Frontal cortex (tissue), 3 donors: ENCODE measurements at regions not wholly inside any gene's neighbourhood (a gene's known extent, or its start where the extent isn't known, plus 50 kb on each side); places are given as distances from the start of the nearest gene placed in this dataset.
A peak's percentile ranks its signal among the peaks of the same experiment; 100 is the strongest.
"Not testable (repeated sequence)": the region's sequence is repeated elsewhere in the genome, so short reads cannot be mapped to it uniquely, and the experiment has no call there.

Source experiments
- DNase-seq, 2 donors: peaks; one replicate each; pipeline ENCODE4 v3.0.0; 2012; ENCODE audit warnings: low spot score in 2 of 2
- FAIRE-seq: peaks from 2 replicates; lab custom pipeline; 2012; peaks lifted over from hg19 to GRCh38; lab: Jason Lieb, UNC
- donor health status: control.
- donor health status: control.
- donor health status: control.

DNA sequence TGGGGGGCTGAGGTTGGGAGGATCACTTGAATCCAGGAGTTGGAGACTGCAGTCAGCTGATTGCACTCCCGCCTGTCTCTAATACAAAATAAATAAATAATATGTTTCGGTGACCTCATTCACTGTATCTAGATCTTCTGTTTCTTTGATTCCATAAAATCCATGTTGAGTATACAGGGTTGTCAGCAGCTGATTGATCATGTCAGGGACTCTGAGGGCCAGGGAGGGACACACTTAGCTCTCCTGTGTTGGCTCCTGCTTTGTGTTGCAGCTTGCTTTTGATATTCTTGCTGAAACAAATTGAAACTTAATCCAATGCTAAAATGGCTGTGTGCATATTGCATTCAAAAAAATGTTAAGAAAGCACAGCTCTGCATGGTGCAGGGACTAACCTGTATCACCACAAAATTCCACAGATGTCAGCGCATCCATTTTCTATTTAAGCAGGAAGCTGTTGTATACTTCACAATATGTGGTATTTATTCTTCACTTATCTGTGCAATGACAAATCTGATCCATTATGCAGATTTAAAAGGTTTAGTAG, 454.5 kb downstream of the CDH11 start:
- DNase-seq (no peak), FAIRE-seq (no peak)

DNA sequence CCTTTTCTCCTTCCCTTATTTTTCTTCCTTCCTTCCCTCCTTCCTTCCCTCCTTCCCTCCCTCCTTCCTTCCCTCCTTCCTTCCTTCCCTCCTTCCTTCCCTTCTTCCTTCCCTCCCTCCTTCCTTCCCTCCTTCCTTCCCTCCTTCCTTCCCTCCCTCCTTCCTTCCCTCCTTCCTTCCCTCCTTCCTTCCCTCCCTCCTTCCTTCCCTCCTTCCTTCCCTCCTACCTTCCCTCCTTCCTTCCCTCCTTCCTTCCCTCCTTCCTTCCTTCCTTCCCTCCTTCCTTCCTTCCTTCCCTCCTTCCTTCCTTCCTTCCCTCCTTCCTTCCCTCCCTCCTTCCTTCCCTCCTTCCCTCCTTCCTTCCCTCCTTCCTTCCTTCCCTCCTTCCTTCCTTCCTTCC, 459.6 kb downstream of the CDH11 start:
- FAIRE-seq, DNase-seq: not testable (repeated sequence)

DNA sequence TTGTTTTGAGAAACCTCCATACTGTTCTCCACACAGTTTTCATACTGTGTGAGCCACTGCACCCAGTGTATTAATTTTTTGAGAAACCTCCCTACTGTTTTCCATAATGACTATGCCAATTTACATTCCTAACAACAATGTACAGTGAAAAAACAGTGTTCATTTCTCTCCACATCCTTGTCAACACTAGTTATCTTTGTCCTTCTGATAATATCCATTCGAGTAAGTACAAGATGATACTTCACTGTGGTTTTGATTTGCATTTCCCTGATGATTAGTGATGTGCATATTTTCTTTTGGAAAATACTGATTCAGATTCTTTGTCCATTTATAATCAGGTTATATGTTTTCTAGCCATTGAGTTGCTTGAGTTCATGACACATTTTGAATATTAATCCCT, 462.0 kb downstream of the CDH11 start:
- FAIRE-seq = no peak

DNA sequence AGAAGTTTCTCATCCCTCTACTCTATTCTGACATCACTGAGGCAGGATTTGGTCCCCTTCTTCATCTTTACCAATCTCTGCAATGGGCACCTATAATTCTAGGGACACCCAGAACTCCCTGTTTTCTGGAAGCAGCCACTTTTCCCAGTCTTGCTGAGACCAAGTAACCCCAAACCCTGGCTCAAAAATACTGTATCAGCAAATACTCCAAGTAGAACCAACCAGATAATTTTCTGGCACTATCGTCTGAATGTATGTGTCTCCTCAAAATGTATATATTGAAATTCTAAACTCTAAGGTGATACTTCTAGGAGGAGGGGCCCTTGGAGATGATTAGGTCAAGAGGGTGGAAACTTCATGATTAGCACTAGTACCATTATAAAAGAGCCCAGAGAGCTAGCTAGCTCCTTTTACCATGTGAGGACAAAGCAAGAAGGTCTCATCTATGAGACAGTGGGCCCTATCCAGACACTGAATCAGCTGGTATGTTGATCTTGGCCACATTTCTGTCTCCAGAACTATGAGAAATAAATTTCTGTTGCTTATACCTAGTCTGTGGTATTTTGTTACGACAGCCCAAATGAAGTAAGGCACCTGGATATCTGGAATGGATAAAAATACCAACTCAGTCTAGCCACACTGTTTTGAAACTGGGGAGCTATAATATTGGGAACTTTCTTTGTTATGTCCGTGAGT, 464.4 kb downstream of the CDH11 start:
- DNase-seq (no peak), FAIRE-seq (no peak)

More for the DNA sequence above, 462.0 kb downstream of the CDH11 start:
- DNase-seq = no peak

DNA sequence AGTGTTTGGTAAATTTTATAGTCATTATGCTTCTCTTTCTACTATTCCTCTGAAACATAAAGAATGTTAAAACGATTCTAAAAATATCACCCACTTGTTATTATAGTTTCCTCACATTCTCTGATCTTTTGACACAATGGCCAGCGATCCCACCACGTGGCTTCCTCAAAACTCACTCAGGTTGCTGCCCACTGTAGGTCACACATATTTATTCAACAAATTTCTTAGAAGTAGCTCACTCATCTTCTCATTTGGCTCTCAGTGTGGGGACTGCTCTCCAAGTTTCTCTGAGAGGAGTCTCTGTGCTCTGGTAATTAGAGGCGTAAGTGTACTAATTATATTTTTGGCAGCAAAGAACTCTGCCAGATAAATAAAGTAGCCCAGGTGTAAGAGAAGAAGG, 465.4 kb downstream of the CDH11 start:
- FAIRE-seq (no peak), DNase-seq (peak in 1 of 2 donors; percentile 6)

DNA sequence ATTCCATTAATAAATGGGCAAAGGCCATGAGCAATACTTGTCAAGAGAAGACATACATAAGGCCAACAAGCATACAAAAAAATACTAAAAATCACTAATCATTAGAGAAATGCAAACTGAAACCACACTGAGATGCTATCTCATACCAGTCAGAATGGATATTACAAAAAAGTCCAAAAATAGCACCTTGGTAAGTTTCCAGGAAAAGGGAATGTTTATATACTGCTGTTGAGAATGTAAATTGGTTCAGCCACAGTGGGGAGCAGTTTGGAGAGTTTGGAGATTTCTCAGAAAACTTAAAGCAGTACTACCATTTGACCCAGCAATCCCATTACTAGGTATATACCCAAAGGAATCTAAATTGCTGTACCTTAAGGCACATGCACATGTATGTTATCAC, 467.7 kb downstream of the CDH11 start:
- DNase-seq = no peak
- FAIRE-seq = no peak

DNA sequence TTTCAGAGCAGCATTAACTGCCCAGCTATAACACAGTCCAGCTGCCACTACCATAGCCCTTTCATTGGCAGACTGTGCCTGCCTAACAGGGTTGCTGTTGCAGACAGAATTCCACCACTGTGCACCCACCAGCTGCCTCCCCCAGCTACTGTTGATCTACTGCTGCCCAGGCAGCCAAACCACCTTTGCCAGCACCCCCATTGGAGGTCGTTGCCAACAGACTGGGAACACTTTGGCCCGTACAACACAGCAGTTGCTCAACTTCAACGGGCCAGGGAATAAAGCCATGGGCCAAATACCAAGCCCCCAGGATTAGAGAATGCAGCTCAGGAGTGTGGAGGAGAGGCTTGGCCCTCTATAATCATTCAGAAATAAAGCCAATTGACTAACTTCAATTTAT, 473.6 kb downstream of the CDH11 start:
- DNase-seq (no peak), FAIRE-seq (no peak)

DNA sequence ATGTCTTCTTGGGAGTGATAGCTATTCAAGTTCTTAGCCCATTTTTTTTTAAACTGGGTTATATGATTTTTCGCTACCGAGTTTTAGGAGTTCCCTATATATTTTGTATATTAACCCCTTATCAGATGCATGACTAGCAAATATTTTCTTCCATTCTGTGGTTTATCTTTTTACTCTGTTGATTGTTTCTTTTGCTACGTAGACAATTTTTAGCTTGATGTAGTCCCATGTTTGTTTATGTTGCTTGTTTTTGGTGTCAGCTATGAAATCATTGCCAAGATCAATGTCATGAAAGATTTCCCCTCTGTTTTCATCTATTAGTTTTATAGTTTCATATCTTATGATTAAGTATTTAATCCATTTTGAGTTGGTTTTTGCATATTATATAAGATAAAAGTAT, 480.5 kb downstream of the CDH11 start:
- no peak for FAIRE-seq
- DNase-seq = no peak

DNA sequence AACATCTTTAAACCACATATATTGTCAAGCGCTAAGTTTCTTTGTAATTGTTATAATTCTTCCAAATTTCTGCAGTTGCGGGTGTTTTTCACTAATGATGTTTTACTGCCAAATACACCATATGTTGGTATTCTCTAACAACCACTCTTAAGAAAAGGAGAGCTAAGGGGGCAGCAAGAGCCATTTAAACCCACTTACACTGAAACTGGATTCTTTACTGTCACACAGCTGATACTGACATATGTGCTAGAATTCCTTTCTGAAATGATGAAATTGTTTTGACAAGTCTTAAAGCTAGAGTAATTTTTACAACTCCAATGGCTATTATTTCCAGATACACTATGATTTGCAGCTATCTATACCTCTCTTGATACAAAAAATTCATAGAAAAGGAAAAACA, 483.1 kb downstream of the CDH11 start:
- DNase-seq (no peak), FAIRE-seq (no peak)

DNA sequence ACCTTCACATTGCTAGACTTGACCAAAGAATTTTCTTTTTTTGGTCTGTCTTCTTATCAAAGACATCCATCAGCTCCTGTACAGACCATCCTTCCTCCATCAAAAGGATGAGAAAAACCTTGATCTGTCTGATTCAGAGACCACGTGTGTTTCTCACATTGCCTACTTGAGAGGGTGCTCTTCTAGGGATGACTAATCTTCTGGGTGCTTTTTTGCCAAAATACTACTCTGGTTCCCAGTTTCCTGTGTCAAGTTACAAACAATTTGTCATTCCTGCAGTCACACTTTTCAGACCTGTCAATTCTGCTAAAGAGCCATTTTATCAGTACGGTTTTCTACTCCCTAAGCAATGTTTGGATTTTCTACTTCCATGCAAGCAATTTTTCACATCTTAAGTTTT, 492.2 kb downstream of the CDH11 start:
- DNase-seq (no peak), FAIRE-seq (no peak)

DNA sequence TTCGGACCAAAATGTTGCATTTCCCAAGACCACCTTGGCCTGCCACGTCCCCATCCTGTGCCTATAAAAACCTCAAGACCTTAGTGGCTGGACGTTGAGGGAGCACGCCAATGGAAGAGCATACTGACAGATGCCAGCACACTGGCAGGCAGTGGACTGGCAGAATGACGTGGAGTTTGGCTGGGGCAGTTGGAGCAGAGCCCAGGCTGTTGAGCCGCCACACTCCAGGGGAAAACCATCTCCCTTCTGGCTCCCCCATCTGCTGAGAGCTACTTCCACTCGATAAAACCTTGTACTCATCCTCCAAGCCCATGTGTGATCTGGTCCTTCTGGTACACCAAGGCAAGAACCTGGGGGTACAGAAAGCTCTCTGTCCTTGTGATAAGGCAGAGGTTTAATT, 494.1 kb downstream of the CDH11 start:
- DNase-seq (no peak), FAIRE-seq (no peak)

DNA sequence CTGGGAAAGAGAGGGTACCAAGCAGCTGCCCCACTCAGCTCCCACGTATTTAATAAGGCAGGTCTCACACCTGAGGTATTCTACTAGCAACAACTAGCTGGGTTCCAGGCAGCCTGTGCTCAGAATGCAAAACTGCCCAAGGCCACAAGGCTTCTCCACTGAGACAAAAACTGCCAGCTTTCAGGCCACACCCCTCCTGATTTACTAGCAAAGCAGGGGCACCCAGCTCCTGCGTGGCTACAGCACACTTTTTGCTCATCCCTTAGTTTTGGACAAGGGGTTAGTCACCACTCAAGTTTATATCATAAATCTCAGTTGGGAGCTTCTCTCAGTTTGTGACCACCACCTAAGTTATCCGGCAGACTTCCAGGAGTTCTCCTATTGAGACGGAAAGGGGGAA, 494.6 kb downstream of the CDH11 start:
- FAIRE-seq = no peak
- no peak for DNase-seq

DNA sequence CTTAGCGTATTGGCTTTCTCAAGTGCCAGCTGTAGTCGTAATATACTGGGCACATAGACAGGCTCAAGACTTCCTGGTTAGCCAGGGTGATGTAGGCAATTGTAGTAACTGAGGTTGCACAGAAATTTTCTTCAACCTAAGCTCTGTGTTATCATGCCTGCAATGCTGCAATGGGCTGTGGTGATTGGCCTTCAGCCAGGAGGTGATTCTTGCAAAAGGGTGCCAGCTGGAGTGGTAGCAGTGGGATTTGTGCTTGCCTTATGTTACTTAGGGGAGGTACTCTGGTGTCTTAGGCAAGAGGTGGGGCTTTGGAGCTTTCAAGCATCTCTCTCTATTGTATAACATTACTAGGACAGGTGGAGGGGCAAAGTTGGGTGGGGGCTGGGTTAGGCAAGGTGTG, 495.1 kb downstream of the CDH11 start:
- DNase-seq (no peak), FAIRE-seq (no peak)

DNA sequence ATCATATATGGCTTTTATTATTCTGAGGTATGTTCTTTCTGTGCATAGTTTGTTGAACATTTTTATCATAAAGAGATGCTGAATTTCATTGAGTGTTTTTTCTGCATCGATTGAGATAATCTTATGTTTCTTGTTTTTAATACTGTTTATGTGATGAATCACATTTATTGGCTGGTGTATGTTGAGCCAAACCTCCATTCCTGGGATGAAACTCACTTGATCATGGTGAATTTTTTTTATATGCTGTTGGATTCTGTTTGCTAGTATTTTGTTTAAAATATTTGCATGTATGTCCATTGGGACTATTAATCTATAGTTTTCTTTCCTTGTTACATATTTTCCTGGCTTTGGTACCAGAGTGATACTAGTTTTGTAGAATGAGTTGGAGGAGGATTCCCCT, 500.2 kb downstream of the CDH11 start:
- no peak for DNase-seq
- no peak for FAIRE-seq

DNA sequence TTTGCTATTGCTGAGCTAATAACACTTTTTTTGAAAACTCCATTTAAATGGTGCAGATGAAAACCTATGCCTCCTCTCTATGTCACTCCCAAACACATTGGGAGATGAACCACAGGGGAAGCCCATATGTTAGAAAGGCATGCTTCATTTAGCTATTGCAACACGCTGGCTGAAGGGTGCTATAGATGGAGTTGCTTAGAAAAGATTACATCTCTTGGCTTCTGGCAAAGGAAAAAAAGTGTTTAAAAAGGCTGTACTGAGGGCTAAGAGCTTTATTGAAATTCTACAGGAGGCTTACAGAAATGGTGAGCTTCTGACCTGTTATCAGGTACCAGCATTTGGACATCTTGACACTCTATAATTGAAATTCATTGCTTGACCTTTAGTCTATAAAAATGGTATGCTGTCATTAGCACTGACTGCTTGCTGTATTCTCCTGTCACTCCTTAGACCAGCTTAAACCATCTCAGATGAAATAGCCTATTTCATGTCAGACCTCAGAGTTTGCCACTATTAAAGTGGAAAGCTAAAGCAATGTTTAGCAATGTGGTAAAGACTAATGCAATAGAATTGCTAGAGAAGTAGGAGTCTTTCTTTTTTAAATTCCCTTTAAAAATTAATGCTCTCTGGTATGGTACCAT, 503.9 kb downstream of the CDH11 start:
- FAIRE-seq = no peak
- DNase-seq = no peak

DNA sequence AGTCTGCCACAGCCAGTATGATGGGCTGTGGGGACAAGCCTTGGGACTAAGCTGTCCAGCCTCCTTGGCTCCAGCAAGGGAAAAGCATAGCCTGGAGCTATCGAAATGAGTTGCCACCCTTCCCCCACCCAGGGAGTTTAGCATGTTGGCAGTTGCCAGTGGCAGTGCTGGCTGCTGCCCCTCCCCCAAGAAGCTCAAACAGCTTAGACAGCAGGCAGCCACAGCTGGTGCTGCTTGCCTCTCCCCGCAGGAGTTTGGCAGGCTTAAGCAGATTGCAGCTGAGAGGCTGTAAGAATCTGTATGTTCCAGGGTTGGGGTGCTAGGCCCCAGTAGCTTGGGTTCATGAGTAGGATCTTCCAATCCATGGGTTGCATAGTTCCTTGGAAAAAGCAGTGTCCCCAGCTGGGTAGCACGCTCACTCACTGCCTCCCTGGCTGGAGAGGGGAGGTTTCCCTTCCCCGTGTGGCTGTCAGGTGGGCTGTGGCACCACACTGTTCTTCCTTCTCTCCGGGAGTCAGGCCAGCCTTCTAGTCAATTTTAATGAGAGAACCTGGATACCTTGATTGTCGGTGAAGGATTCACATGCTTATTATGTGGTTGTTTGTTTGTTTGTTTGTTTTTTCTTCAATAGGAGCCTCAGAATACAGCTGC, 506.1 kb downstream of the CDH11 start:
- DNase-seq = no peak
- FAIRE-seq = no peak

DNA sequence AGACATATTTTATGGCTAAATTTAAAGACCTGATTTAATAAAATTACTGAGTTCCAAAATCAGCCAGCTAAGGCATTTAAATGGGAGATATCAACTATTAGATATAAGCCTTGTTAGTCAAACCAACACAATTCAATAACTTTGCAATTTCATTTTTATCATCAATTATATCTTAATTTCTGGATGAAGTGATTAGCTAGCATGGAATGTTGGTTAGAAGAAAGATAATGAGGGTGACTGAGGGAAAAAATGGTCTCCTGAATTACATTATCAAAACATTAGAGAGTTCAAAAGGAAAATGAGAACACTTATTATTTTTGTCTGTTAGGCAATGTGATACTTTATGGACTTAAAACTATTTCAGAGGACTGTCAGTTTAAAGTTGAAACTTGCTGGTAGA, 525.7 kb downstream of the CDH11 start:
- DNase-seq (no peak), FAIRE-seq (no peak)

DNA sequence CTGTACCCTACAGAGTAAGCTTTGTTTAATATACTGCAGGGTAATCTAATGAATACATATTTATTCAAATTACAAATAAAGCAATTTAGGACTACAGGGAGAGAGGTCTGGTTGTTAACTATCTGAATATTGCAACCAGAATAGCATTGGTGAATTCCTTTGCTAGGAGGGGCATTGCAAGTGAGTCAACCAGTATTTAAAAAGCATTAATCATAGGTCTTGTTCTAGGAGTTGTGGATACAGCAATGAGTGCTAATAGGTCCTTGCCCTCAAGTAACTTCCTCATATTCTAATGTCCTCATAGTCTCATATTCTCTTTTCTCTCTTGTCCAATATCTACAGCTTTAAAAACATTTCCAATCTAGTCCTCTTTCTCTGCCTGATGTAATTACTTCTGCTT, 531.4 kb downstream of the CDH11 start:
- no peak for DNase-seq
- no peak for FAIRE-seq

DNA sequence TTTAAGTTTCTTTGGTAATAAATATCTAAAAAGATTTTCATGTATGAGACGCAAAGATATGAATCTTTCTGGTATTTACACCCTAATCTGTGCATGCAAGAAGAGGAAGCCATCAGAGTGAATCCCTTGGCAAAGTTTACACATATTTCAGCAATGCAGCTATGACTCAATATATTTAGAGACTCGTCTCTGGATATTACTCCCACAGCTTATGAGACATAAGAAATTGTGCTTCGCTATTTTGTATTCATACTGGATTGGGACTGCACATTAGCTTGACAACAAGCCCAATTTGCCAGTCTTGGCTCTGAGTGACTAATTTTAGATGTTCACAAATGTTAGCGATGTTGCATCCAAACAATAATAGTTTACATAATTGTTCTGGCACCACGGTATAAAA, 532.0 kb downstream of the CDH11 start:
- no peak for FAIRE-seq
- DNase-seq = no peak

DNA sequence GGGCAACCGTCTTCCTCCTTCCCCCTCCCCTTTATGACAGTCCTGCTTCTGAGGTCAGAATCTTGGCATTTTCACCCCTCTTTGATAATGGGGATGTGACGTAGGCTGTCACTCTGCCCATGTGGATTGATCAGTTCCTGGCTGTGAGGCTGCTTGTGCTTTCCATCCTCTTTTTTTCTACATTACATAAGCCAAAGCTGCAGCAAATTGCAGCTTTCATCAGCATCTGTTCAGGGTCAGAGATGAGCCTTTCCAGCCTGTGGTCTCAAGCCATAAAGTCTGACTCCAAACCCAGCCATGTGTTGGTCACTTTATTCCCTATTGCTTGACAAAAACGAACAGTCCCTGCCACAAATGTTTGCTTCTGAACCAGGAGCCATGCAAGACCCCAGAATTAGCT, 535.1 kb downstream of the CDH11 start:
- no peak for FAIRE-seq

DNA sequence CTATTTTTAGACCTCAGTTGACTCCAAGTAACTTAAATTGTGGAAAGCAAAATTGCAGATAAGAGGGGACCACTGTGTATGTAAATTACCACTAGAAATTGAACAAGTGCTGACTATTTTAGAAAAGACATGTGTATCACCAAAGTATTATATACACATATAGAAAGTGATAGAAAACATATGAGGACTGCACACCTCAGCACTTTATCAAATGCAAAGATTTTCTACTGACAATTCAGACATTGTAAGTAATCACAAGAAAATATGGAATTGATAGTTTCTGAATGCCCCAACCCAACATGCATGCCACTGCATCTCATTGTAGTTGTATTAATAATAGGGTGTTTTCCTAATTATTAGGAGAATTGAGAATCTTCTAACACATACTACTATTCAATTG, 536.5 kb downstream of the CDH11 start:
- no peak for DNase-seq

More for the DNA sequence above, 535.1 kb downstream of the CDH11 start:
- no peak for DNase-seq

More for the DNA sequence above, 536.5 kb downstream of the CDH11 start:
- no peak for FAIRE-seq
